ENCODE measurements at regions not wholly inside any gene's neighbourhood (a gene's known extent, or its start where the extent isn't known, plus 50 kb on each side); places are given as distances from the start of the nearest gene placed in this dataset.

DNA sequence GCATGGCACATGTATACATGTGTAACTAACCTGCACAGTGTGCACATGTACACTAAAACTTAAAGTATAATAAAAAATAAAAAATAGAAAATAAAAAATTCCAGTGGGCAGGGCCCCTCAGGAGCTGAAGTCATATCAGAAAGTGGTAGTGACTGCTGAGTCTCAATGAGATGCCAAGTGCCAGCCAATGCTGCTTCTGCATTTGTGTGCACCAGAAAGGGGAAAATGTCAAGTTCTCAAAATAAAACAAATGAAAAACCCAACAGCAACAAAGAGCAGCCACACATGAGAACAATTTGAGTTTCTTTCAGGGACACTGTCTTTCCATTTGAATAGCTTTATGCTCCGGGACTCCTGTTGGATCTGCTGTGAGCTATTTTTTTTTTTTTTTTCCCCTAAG is 117.2 kb upstream of the CCDC112 start:
- TF ChIP-seq HDGF (IDR thresholded peaks at IDR 0.05; ENCODE audit: borderline replicate concordance): no peak
- TF ChIP-seq ELF4 (IDR thresholded peaks at IDR 0.05): no peak
- no peak for TF ChIP-seq TARDBP (IDR thresholded peaks at IDR 0.05)

Measured in HEK293T (cell line).